HL-60 (cell line): ENCODE measurements at regions not wholly inside any gene's neighbourhood (a gene's known extent, or its start where the extent isn't known, plus 50 kb on each side); places are given as distances from the start of the nearest gene placed in this dataset.

Experiments used
- DNase-seq, 2 experiments: peaks; one replicate each; pipeline ENCODE4 v3.0.0-alpha.2; 2010 to 2020; ENCODE audit warnings: low read depth in 1 of 2, low spot score in 1 of 2
- H3K27ac ChIP-seq: fragments of 250-450 bp; sonication (Bioruptor Pico); replicated peaks from 2 replicates; pipeline ENCODE4 v1.5.1; 2020; ENCODE audit warnings: mild to moderate bottlenecking, moderate library complexity
- H3K27me3 ChIP-seq: fragments of 250-450 bp; sonication (Bioruptor Pico); 2 replicates; pipeline ENCODE4 v1.5.1; 2021; ENCODE audit warnings: mild to moderate bottlenecking, moderate library complexity; ENCODE audit not compliant: insufficient read depth, poor library complexity, severe bottlenecking
- H3K4me3 ChIP-seq: replicated peaks from 2 replicates; pipeline ENCODE4 v1.5.1; 2011; ENCODE audit warnings: mild to moderate bottlenecking, control low read depth, low read length; ENCODE audit not compliant: insufficient read depth
- CTCF ChIP-seq: IDR thresholded peaks from one replicate; pipeline ENCODE4 v1.5.1; 2011; ENCODE audit warnings: low read length, control low read depth, inconsistent platforms; ENCODE audit not compliant: insufficient read depth
- GABPA ChIP-seq: IDR thresholded peaks from 2 replicates; pipeline ENCODE4 v1.6.1; 2012; ENCODE audit warnings: low read depth
- POLR2AphosphoS5 ChIP-seq: IDR thresholded peaks from 2 replicates; pipeline ENCODE4 v1.6.1; 2012; ENCODE audit warnings: low read depth
- REST ChIP-seq: IDR thresholded peaks from 2 replicates; pipeline ENCODE4 v1.6.1; 2012; ENCODE audit warnings: low read depth; ENCODE audit not compliant: insufficient replicate concordance
- SPI1 ChIP-seq: IDR thresholded peaks from 2 replicates; pipeline ENCODE4 v1.6.1; 2012; ENCODE audit warnings: low read depth, mild to moderate bottlenecking, borderline replicate concordance

- Histone ChIP-seq H3K27me3 (no peaks in the 10 kb centered on the region), H3K27ac (no peak overlapping the region), H3K4me3 (no peak overlapping the region)
- DNase-seq, result no peak
- TF ChIP-seq CTCF (no peak), REST (no peak), GABPA (no peak)
Observed at GRCh38 chr1:221919341-221919740, 177.5 kb upstream of the DUSP10 start.

GRCh38 chr1:221916176-221916575 lies 174.3 kb upstream of the DUSP10 start:
- DNase-seq, result no peak
- Histone ChIP-seq H3K27ac (no peak overlapping the region), H3K27me3 (no peaks in the 10 kb centered on the region), H3K4me3 (no peak overlapping the region)
- TF ChIP-seq SPI1 (no peak), GABPA (no peak), REST (no peak), CTCF (no peak), POLR2AphosphoS5 (no peak)

GRCh38 chr1:221915764-221916163 lies 173.9 kb upstream of the DUSP10 start:
- Histone ChIP-seq H3K4me3 (no peak overlapping the region), H3K27me3 (no peaks in the 10 kb centered on the region), H3K27ac (no peak overlapping the region)
- DNase-seq, result no peak
- TF ChIP-seq CTCF (no peak), GABPA (no peak), SPI1 (no peak), POLR2AphosphoS5 (no peak), REST (no peak)
